HL-60 (cell line): ENCODE measurements at regions not wholly inside any gene's neighbourhood (a gene's known extent, or its start where the extent isn't known, plus 50 kb on each side); places are given as distances from the start of the nearest gene placed in this dataset.

Experiments used
- CTCF ChIP-seq: IDR thresholded peaks from one replicate; pipeline ENCODE4 v1.5.1; 2011; ENCODE audit warnings: low read length, control low read depth, inconsistent platforms; ENCODE audit not compliant: insufficient read depth
- GABPA ChIP-seq: IDR thresholded peaks from 2 replicates; pipeline ENCODE4 v1.6.1; 2012; ENCODE audit warnings: low read depth
- POLR2AphosphoS5 ChIP-seq: IDR thresholded peaks from 2 replicates; pipeline ENCODE4 v1.6.1; 2012; ENCODE audit warnings: low read depth
- TF ChIP-seq, protein P1 (sequence below): IDR thresholded peaks from 2 replicates; pipeline ENCODE4 v1.6.1; 2012; ENCODE audit warnings: low read depth; ENCODE audit not compliant: insufficient replicate concordance

DNA sequence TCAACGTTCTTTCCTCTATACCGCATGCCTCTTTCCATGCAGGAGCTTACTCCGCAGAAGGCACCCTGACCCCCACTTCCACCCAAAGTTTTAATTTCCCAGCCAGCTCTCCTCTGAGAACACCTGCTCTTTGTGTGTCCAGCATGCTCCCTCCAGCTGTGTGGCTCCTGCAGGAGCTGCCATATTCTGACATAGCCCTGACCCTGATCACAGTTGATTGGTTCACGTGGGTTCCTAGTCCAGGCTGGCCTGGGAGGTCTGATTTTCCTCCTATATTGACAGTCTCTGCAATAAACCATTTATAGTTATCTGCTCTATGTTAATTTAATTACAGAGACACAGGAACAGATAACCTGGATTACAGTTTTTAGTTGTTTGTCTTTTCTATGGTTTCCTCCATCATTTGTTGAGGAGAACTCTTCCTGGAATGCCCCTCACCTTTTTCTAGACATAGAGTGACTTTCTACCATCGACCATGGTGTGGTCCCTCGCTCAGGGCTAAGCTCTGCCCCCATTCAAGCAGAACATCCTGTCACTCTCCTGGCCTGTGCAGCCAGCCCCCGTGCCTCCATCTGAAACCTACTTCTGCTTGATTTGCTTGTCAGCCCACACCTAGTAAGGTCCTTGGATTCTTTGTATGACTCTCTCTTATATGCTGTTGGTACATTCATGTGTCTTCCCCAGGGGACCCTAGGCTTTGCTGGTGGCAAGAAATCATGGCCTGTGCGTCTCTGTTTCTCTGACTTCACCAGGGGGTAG, 231.5 kb downstream of the LPIN1 start:
- TF ChIP-seq CTCF (no peak), POLR2AphosphoS5 (no peak), GABPA (no peak)
- TF ChIP-seq, protein P1, sequence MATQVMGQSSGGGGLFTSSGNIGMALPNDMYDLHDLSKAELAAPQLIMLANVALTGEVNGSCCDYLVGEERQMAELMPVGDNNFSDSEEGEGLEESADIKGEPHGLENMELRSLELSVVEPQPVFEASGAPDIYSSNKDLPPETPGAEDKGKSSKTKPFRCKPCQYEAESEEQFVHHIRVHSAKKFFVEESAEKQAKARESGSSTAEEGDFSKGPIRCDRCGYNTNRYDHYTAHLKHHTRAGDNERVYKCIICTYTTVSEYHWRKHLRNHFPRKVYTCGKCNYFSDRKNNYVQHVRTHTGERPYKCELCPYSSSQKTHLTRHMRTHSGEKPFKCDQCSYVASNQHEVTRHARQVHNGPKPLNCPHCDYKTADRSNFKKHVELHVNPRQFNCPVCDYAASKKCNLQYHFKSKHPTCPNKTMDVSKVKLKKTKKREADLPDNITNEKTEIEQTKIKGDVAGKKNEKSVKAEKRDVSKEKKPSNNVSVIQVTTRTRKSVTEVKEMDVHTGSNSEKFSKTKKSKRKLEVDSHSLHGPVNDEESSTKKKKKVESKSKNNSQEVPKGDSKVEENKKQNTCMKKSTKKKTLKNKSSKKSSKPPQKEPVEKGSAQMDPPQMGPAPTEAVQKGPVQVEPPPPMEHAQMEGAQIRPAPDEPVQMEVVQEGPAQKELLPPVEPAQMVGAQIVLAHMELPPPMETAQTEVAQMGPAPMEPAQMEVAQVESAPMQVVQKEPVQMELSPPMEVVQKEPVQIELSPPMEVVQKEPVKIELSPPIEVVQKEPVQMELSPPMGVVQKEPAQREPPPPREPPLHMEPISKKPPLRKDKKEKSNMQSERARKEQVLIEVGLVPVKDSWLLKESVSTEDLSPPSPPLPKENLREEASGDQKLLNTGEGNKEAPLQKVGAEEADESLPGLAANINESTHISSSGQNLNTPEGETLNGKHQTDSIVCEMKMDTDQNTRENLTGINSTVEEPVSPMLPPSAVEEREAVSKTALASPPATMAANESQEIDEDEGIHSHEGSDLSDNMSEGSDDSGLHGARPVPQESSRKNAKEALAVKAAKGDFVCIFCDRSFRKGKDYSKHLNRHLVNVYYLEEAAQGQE, result no peak
